CD1c-positive myeloid dendritic cell (primary cell): ENCODE measurements at regions not wholly inside any gene's neighbourhood (a gene's known extent, or its start where the extent isn't known, plus 50 kb on each side); places are given as distances from the start of the nearest gene placed in this dataset.

Experiments used
- DNase-seq: peaks from one replicate; pipeline ENCODE4 v3.0.0-alpha.2; 2016; ENCODE audit errors: extremely low spot score

- no peak for DNase-seq
Measured at GRCh38 chr16:80356365-80356764, 184.4 kb upstream of the DYNLRB2 start.

GRCh38 chr16:80355335-80355734 is 185.5 kb upstream of the DYNLRB2 start:
- DNase-seq = no peak

- no peak for DNase-seq
Measured at GRCh38 chr16:80350061-80350460, 190.7 kb upstream of the DYNLRB2 start.

DNA sequence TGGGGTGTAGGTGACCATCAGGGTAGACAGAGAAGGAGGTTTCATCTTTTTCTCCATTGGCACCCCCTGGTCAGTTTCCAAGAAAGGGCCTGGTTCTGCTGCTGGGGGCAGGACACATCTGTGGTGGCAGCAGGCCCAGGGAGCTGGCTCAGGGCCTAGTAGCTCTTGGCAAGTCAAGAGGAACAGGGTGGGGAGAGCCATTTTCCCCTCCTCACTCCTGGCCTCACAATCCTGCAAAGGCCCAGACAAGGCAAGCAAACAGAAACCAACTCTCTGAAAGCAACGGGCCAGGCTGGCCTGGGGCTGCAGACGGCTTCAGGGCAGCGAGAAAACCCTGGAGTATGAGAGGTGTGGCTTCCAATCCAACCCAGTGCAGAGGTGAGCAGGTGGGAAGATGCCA is 192.9 kb upstream of the DYNLRB2 start:
- no peak for DNase-seq

- no peak for DNase-seq
Measured at GRCh38 chr16:80347002-80347401, 193.8 kb upstream of the DYNLRB2 start.

DNA sequence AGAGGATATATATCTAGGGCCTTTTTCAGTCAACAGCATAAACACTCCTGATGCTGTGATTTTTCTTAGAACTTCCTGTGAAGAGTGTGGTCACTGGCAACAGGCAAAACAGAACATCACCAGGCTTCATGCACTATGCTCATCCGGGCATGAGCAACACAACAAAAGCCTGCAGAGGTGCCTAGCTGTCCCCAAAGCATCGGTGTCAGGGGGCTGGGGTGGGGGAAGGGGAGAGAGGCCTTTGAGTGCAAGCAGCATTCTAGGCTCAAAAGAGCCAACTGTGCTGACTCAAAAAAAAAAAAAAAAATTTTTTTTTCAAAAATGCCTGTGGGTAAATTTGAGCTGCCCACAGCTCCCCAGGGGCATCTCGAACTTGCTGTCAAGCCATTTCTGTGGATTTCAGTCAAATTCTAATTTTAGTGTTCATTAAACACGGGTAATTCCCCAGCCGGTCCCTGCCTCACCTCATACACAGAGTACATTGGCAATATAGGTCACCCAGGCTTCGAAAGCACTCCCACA is 194.6 kb upstream of the DYNLRB2 start:
- no peak for DNase-seq

DNA sequence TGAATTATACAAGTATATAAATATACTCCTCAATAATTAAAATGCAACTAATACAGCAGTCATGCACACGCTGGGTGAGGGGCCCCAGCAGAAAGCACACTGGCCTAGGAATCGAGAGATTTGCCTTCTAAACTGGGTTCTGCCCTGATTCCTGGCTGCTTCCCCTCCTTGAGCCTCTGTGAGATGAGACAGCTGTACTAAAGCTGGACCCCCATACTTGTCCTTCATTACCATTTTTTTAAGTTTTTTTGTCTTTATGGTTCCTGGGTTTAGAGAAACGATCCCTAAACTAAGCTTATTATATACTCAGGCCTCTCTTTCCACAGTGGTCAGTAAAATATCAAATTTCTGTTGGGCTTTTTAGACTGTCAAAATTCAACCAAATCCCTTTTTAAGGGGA is 195.1 kb upstream of the DYNLRB2 start:
- no peak for DNase-seq

DNA sequence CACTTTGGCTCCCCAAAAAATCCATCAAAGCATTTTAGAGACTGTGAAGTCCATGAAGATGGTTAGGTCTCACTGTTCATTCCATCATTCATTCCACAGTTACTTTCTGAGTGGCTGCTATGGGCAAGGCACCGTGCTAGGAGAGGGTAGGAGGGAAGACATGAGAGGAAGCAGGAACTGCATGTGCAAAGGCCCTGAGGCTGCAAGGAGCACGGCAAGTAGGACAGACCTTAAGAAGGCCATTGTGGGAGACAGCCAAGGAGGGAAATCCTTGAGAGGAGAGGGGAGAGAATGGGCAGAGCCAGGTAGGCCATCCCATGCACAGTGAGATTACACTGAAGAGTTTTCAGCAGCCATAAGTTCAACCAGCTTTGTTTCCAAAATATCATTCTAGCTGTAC is 196.2 kb upstream of the DYNLRB2 start:
- no peak for DNase-seq

GRCh38 chr16:80341263-80341662 is 199.5 kb upstream of the DYNLRB2 start:
- DNase-seq = no peak

DNA sequence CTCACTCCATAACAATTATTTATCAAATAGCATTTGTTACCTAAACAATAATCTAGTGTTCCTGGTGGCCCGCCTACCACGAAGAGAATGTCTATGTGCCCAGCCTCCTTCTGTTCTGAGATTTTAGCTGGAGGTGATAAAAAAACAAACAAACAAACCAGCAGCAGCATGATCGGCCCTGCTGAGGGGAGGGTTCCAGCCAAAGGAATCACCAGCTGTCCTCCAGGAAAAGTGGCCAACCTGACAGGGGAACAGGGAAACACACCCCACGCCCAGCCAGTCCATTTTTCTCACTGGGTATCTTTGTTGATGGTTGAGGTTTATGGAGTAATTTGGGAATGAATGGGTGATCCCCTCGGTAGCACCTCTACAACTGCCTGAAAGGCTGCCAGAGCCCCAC is 203.0 kb upstream of the DYNLRB2 start:
- DNase-seq = no peak

- no peak for DNase-seq
Measured at GRCh38 chr16:80330803-80331202, 210.0 kb upstream of the DYNLRB2 start.

GRCh38 chr16:80330150-80330549 is 210.6 kb upstream of the DYNLRB2 start:
- DNase-seq = no peak

DNA sequence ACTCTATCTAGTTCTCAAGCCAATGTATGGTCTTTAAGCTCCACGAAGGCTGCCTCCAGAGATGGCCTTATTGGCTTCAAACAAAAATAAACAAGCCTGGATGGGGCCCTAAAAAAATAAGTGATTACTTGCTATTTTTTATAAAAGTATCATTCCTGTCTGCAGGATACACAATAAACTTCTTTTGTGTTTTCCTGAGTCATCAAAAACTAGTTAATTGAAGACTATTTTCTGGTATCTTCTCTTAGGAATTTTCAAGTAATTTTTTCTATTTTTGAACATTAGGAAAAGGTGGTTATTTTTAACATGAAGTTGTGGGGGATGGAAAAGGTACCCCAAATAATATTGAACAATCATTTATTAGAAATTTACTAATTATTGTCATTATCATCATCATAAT is 213.1 kb upstream of the DYNLRB2 start:
- no peak for DNase-seq

DNA sequence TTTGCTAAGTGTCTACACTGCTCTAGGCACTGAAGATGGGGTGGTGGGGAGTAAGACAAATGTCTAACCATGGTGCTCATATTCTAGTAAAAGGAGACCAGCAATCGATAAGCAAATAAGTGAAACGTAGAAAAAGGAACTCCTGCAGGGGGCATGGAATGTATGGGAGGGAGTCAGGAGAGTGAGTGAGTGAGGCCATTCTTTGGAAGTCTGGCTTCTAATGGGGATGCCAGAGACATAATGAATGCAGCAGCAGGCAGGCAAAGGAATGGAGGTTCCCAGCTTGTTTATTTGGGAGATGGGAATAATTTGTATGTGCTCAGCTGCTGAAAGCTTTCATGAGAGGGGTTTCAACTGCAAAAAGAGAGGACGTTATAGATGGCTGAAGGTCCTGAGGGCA is 216.4 kb upstream of the DYNLRB2 start:
- DNase-seq = no peak

- DNase-seq = no peak
Measured at GRCh38 chr16:80323808-80324195, 217.0 kb upstream of the DYNLRB2 start.

- no peak for DNase-seq
Measured at GRCh38 chr16:80323187-80323807, 217.5 kb upstream of the DYNLRB2 start.

DNA sequence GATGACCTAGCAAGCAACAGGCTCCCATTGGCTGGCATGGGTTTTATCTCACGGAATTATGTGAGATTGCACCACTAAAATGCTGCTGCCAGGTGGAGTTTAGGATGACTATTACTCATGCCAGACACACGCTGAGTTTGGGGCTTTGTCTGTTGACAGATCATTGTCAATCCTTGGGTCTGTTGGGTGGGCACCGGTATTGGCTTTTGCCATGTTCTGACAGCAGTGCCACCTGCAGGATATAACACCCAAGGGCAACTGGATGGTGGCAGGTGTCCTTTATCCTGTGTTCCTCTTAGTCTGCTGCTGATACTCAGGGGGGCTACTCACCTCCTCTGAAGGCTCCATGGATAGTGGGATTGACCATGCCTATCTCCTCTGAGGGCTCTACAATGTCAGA is 221.6 kb upstream of the DYNLRB2 start:
- DNase-seq = no peak

- no peak for DNase-seq
Measured at GRCh38 chr16:80318107-80318506, 222.7 kb upstream of the DYNLRB2 start.

GRCh38 chr16:80317599-80318037 is 223.2 kb upstream of the DYNLRB2 start:
- peak; percentile 7 for DNase-seq

- DNase-seq = no peak
Measured at GRCh38 chr16:80317116-80317515, 223.7 kb upstream of the DYNLRB2 start.

DNA sequence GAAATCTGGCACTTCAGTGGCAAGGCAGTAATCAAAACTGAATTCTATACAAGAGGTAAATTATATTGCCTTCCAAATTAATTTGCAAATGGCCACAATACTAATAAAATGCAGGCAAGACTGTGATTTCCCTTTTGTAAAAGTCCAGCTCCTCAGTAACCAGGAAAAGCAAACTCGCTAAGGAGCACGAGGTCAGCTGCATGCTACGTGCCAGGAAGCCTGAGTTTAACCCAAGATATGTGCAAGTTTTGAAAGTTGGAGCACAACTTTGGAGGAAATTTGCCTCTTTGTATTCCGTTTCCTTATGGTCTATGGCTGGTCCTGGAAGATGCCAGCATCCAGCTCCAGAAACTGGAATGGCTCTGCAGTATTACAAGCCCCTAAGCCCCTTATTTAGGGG is 226.8 kb upstream of the DYNLRB2 start:
- no peak for DNase-seq

DNA sequence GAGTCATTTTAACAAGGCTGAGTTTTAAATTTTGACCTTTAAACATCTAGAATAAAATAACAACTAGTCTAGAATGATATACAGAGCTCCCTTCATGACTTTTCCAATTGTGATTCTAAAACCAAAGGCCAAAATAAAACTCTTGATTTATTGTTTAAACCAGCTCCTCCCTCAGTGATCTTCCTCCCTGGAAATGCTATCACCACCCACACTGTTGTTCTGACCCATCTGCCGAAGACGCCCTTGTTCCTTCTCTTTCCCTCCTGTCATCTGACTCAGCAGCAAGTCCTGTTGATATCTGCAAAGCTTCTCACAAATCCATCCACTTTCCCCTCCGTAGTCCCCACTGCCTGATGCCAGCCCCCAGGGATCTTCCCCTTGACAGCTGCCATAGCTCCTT is 231.6 kb upstream of the DYNLRB2 start:
- DNase-seq = no peak

GRCh38 chr16:80305410-80305809 is 235.4 kb upstream of the DYNLRB2 start:
- no peak for DNase-seq

DNA sequence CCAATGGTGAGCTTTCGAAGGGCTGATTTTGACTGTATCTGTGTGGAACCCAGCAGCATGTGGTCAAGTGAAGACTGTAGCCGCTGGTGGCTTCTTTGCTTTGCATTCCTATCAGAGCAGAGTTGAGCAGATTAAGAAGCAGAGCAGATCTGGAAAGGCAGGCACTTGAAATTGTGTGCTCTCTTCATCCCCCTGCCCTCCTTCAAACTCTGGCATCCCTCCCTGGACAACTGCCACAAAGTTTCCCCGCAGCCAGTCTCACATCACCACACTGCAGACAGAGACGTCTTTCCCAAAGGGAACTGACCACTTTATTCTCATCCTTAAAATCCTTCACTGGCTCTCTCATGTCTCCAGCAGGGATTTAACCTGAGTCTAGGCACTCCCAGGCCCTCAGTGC is 237.1 kb upstream of the DYNLRB2 start:
- DNase-seq = no peak
